Dermis microvascular lymphatic vessel endothelial cell (primary cell): ENCODE measurements at regions not wholly inside any gene's neighbourhood (a gene's known extent, or its start where the extent isn't known, plus 50 kb on each side); places are given as distances from the start of the nearest gene placed in this dataset.

ENCODE experiments used
- DNase-seq, 2 donors: peaks; one replicate each; pipeline versions ENCODE4 v3.0.0 to v3.0.0-alpha.2; 2010; ENCODE audit warnings: low read depth in 2 of 2

DNA sequence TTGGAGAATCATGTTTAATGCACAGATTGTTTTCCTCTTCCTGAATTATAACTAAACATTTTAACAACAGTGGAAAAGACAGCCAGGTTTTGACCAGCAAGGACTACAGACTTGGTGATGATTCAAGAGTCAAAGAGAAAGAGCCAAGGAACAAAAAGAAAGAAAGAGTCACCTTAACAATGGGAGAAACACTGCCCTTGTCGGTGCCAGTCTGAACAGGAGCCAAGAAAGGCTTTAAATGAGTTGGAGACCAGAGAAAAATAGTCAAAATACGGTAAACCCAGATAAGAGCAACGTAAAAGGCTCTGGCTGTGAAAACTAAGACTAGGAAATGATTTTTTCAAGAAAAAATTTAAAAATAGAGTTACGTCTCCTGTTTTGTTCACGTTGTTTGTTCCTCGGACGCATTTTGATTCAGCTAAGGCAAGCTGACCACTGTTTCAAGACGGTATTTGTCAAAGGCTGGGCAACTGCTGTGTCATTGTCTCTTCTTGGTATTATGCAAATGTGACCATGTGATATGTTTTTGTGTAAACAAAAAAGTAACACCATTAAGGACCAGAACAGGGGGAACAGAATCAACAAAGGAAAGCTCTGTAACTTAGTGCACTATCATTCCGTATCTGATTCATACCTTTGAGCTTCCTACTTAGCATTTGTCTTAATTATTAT lies 634.5 kb downstream of the LIG4 start:
- no peak for DNase-seq

- DNase-seq: peak in 1 of 2 donors; percentile 41
Observed at GRCh38 chr13:107576430-107576829, 638.9 kb downstream of the LIG4 start.

DNA sequence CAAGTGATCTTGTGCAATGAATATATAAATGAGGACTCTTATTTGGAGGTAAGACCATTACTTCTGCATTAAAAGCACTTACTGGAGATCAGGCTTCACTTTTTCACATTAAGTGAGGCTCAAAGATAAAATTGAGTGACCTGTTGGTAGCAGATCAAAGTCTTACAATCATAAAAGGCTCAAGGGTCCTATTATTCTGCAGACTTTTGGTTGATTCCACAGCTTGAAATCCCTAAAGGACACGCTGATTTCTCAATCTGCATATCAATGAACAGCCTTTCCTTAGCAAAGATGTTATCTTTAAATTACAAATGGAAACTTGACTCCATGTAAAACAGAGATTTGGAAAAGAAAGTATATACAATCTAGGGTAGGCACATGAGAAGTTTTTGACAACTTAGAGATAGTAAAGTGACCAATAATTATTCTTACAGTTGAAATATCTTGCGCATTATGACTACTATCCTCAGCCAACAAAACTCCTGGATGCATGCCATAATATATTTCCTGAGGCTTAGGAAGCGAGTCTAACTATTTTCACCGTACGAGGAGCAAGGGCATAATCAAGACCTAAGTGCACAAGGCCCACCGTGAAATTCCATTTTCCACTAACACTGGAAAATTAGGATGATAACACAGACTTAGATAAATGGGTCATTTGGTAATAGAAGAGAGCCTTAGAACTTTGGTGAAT lies 640.7 kb downstream of the LIG4 start:
- DNase-seq: peak in 1 of 2 donors; percentile 54

GRCh38 chr13:107573184-107573583 lies 642.2 kb downstream of the LIG4 start:
- DNase-seq: no peak

GRCh38 chr13:107572156-107572555 lies 643.2 kb downstream of the LIG4 start:
- DNase-seq: no peak

- peak in 1 of 2 donors; percentile 57 for DNase-seq
Observed at GRCh38 chr13:107568181-107568580, 647.2 kb downstream of the LIG4 start.

DNA sequence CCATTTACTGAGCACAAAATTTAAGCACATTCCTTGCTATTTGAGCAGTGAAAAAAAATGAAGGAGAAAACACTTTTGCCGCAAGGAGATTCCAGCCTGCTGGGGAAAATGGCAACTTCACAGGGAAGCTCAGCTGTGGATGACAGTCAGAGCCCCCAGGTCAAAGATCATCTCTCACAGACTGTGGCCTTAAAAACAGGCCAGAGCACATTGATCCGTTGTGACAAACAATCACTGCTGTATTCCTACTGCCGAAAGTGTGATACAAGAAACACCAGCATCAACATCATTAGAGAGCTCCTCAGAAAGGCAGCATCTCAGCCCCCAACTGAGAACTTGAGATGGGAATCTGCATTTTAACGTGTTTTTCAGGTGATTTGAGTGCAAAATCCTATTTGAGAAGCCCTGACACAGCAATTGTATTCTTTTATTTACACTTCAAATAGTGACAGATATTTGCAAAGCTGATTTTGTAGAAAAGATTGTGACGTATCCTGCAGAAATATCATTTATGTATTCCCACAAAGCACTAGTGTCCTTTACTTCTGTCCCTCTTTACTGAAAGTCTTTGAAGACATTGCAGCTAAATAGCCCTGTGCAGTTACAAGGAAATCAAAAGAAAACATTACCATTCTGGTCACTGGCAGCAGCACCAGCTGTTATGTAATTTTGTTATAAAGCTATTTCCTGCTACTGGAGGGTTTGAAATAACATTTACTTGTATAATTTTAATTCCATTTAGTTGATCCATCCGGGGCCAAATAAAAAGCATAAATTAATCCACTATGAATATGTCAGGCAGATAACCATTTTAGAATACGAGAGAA lies 652.0 kb downstream of the LIG4 start:
- peak in 1 of 2 donors; percentile 31 for DNase-seq

GRCh38 chr13:107562203-107562602 lies 653.1 kb downstream of the LIG4 start:
- DNase-seq: no peak

GRCh38 chr13:107554460-107554859 lies 660.9 kb downstream of the LIG4 start:
- no peak for DNase-seq

- no peak for DNase-seq
Observed at GRCh38 chr13:107553838-107554237, 661.5 kb downstream of the LIG4 start.

DNA sequence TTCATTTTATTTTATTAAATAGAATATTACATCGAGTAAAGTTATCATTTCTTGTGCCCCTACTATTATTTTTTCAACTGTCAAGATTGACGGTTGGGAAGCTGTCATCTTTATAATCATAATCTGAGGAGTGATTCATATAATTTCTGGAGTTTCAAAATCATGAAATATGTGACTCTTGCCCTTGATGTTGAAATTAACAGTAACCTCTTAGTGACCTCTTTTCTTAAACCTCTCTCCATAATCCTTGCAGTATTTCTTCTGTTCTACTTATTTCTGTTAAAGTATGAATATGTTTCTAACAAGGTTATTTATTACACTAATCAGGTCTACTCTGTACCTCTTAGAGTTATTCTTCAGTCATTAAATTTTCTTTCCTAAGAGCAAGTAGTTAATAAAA lies 663.8 kb downstream of the LIG4 start:
- no peak for DNase-seq

DNA sequence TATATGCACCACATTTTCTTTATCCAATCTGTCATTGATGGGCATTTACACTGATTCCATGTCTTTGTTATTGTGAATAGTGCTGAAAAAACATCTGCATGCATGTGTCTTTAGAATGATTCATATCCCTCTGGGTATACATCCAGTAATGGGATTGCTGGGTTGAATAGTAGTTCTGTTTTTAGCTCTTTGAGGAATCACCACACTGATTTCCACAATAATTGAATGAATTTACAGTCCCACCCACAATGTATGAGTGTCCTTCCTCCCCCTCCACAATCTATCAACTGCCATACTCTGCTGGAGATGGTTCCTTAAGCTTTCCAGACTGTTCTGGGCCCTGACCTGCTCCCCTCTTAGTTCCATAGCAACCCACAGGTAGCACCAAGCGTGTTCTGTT lies 667.0 kb downstream of the LIG4 start:
- DNase-seq: peak in 1 of 2 donors; percentile 4

DNA sequence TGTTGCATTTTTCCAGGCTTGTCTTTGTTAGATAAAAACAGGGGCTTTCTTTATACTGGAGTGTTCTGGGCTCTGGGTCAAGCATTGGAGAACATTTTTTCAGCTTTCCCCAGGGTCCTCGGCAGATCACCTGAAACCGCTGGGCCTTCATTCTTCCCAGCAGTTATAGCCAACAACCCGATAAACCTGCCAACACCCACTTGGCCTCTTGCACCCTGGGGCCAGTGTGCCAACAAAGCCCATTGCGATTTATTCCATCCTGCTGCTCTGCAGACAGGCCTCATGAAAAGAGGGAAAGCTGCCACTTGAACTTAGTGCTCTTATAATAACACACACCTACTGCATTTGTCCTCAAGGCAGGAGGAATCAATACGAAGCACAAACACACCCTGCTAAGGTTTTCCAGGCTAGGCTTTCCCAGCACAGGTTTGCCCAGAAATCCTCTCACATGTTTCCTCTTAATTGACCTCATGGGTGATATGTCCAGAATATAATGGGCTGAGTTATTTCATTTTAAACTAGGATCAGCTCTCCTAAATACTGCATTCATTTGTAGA lies 669.3 kb downstream of the LIG4 start:
- peak; percentile 36 to 55 for DNase-seq

GRCh38 chr13:107534548-107534947 lies 680.8 kb downstream of the LIG4 start:
- DNase-seq: no peak

GRCh38 chr13:107531816-107532215 lies 683.5 kb downstream of the LIG4 start:
- no peak for DNase-seq

DNA sequence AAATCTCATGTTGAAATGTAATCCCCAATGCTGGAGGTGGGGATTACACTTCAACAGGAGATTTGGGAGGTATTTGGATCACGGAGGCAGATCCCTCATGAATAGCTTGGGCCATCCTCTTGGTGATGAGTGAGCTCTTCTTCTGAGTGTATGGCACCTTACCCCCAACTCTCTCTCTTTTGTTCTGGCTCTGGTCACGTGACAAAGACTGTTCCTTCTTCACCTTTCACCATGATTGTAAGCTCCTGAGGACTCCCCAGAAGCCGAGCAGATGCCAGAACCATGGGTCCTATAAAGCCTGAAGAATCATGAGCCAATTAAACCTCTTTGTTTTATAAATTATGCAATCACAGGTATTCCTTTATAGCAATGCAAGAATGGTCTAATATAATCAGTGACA lies 684.2 kb downstream of the LIG4 start:
- DNase-seq: no peak

DNA sequence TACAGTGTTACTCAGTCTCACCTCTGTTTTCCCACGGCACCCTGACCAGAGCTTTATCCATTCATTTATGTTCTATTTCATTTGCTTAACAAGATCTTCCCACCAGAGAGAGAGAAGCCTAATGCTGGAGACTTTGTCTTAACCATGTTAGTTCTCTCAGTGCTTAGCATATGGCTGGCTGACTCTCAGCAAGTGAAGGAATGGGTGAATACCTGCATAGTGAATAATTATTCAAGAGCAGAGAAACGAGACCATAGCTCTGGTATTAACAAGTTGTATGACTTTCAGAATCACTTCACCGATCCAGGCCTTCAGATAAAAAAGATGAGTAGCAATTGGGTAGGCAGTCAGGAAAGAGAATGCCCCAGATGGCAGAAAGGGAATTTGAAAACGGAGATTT lies 686.3 kb downstream of the LIG4 start:
- no peak for DNase-seq

DNA sequence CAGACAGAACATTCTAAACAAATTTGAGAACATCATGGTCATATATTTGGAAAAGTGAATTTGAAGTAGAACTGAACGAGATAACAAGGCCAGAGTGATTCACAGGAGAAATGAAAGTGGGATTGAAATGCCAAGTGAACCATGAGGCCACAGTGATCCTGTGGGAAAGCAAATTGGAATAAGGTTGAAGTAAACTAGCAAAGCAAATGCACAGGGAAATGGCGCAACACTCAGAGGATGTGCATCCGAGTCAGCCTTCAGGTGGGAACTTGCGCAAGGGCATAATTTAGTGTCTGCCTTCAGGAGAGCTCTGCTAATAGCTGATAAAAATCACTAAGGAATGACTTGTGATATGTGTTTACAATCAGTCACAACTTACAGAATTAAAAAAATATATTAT lies 696.6 kb downstream of the LIG4 start:
- DNase-seq: no peak

- peak; percentile 3 to 32 for DNase-seq
Observed at GRCh38 chr13:107518292-107518691, 697.0 kb downstream of the LIG4 start.

DNA sequence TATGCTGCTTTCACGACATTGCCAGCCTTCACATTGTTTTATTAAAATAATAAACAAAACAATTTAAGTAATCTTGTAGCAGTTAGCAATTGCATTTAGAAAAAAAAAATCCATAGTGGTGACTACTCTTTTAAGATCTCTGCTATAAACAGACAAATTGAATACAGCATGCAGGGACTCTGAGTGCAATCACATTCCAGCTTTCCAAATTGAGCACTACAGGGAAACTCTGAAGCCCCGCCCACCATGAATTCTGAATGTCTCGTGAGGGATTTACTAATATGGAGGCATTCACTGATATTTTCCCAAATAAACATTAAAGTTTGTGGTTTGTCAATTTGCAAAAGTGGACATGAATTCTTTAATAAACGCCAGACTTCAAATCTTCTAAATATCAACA lies 698.8 kb downstream of the LIG4 start:
- no peak for DNase-seq

- DNase-seq: no peak
Observed at GRCh38 chr13:107512551-107512950, 702.8 kb downstream of the LIG4 start.

- DNase-seq: no peak
Observed at GRCh38 chr13:107497661-107498060, 717.7 kb downstream of the LIG4 start.
